Esophagus muscularis mucosa (tissue), 4 donors: ENCODE measurements at regions not wholly inside any gene's neighbourhood (a gene's known extent, or its start where the extent isn't known, plus 50 kb on each side); places are given as distances from the start of the nearest gene placed in this dataset.

Experiments used
- DNase-seq: peaks from one replicate; pipeline ENCODE4 v3.0.0-alpha.2; 2017; ENCODE audit errors: extremely low spot score
- H3K27ac ChIP-seq, 4 donors: fragments of 200-600 bp; sonication (generic); replicated peaks in 1 of 4; 1 replicate in 3 of 4; 2 replicates in 1 of 4; pipeline ENCODE4 v1.5.1; 2016 to 2019; ENCODE audit warnings: mild to moderate bottlenecking in 1 of 4
- H3K27me3 ChIP-seq, 4 donors: fragments of 200-600 bp; sonication (generic); one replicate each; pipeline versions ENCODE4 v1.5.1 to v1.6.0; 2016 to 2019
- H3K36me3 ChIP-seq, 4 donors: fragments of 200-600 bp; sonication (generic); one replicate each; pipeline ENCODE4 v1.5.1; 2016 to 2019
- H3K4me1 ChIP-seq, 4 donors: fragments of 200-600 bp; sonication (generic); one replicate each; pipeline ENCODE4 v1.5.1; 2016 to 2019
- H3K4me3 ChIP-seq, 4 donors: fragments of 200-600 bp; sonication (generic); 1 replicate in 2 of 4; 2 replicates in 2 of 4; pipeline ENCODE4 v1.5.1; 2016 to 2019; ENCODE audit warnings: mild to moderate bottlenecking in 4 of 4, moderate library complexity in 1 of 4
- H3K9me3 ChIP-seq, 4 donors: fragments of 200-600 bp; sonication (generic); 1 replicate in 3 of 4; 2 replicates in 1 of 4; pipeline ENCODE4 v1.5.1; 2016 to 2019
- CTCF ChIP-seq, 3 experiments: fragments of 200-600 bp in 2 of 3; fragments of 450-650 bp in 1 of 3; sonication (generic) in 2 of 3; IDR thresholded peaks; one replicate each; pipeline ENCODE4 v1.5.1; 2017 to 2019; ENCODE audit warnings: antibody characterized with exemption in 3 of 3, mild to moderate bottlenecking in 2 of 3, moderate library complexity in 1 of 3
- EP300 ChIP-seq: sonication (generic); formaldehyde crosslinking; IDR thresholded peaks from one replicate; pipeline ENCODE4 v1.6.1; 2017; ENCODE audit warnings: antibody characterized with exemption
- POLR2A ChIP-seq: fragments of 450-650 bp; IDR thresholded peaks from one replicate; pipeline ENCODE4 v1.6.1; 2017; ENCODE audit warnings: antibody characterized with exemption, moderate library complexity, mild to moderate bottlenecking, low read depth
- POLR2AphosphoS5 ChIP-seq, 2 donors: sonication (generic); formaldehyde crosslinking; IDR thresholded peaks; one replicate each; pipeline ENCODE4 v1.6.1; 2017; ENCODE audit warnings: antibody characterized with exemption in 2 of 2
- WGBS: methylation state at CpG from one replicate; pipeline ENCODE4 v1.1.5; 2018; 5-methylcytosine and 5-hydroxymethylcytosine counted together
- intact Hi-C: fragments of 100-400 bp; cut with DNase I; formaldehyde crosslinking; loops from one replicate; pipeline ENCODE4 v1.15.1; 2023

- peaks cover 0 to 9% (median 0%) of the 10 kb centered on the region in 4 donors for H3K4me1 ChIP-seq
- no peak overlapping the region for H3K27ac ChIP-seq
- WGBS, result 76% methylated on average over 2 of the region's 2 CpGs
- no peaks in the 10 kb centered on the region for H3K27me3 ChIP-seq
- DNase-seq, result no peak
- no peak overlapping the region for H3K4me3 ChIP-seq
- TF ChIP-seq POLR2A, result no peak
- no peak for TF ChIP-seq EP300
- no peak for TF ChIP-seq POLR2AphosphoS5 (IDR thresholded peaks at IDR 0.05)
- TF ChIP-seq CTCF (IDR thresholded peaks at IDR 0.05), result no peak
- H3K36me3 ChIP-seq, result no peaks in the 10 kb centered on the region
- intact Hi-C loops, result no loop called here
- H3K9me3 ChIP-seq, result no peaks in the 10 kb centered on the region
Observed at GRCh38 chr14:49401373-49401772, 184.8 kb downstream of the RPS29 start.

DNA sequence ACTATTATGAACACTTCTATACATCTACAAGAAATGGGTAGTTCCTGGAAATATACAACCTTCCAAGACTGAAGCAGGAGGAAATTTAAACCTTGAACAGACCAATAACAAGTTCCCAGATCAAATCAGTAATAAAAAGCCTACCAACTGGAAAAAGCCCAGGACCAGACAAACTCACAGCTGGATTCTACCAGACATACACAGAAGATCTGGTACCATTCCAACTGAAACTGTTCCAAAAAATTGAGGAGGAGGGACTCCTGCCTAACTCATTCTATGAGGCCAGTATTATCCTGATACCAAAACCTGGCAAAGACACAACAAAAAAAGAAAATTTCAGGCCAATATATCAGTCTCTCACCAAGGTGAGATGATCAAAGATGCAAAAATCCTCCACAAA lies 189.4 kb downstream of the RPS29 start:
- intact Hi-C loops, result no loop called here
- Histone ChIP-seq H3K27me3 (no peaks in the 10 kb centered on the region), H3K4me3 (no peak overlapping the region), H3K9me3 (no peaks in the 10 kb centered on the region), H3K27ac (no peak overlapping the region), H3K36me3 (no peaks in the 10 kb centered on the region), H3K4me1 (no peaks in the 10 kb centered on the region)
- TF ChIP-seq POLR2A (no peak), POLR2AphosphoS5 (IDR thresholded peaks at IDR 0.05) (no peak), EP300 (no peak), CTCF (IDR thresholded peaks at IDR 0.05) (no peak)
- DNase-seq, result no peak

- no peaks in the 10 kb centered on the region for H3K27me3 ChIP-seq
- H3K9me3 ChIP-seq, result no peaks in the 10 kb centered on the region
- no peaks in the 10 kb centered on the region for H3K36me3 ChIP-seq
- no peak overlapping the region for H3K27ac ChIP-seq
- no peak for DNase-seq
- intact Hi-C loops, result no loop called here
- WGBS, result 38% methylated on average over 1 of the region's 1 CpG
- H3K4me3 ChIP-seq, result no peak overlapping the region
- TF ChIP-seq CTCF (IDR thresholded peaks at IDR 0.05), result no peak
- TF ChIP-seq POLR2A, result no peak
- no peak for TF ChIP-seq POLR2AphosphoS5 (IDR thresholded peaks at IDR 0.05)
- no peak for TF ChIP-seq EP300
- H3K4me1 ChIP-seq, result no peaks in the 10 kb centered on the region
Observed at GRCh38 chr14:49381778-49382177, 204.4 kb downstream of the RPS29 start.

GRCh38 chr14:49367696-49368095 lies 218.5 kb downstream of the RPS29 start:
- intact Hi-C loops, result no loop called here

More at GRCh38 chr14:49367696-49368095, 218.5 kb downstream of the RPS29 start:
- DNase-seq, result no peak
- H3K4me1 ChIP-seq, result peaks cover 0 to 13% (median 9%) of the 10 kb centered on the region in 4 donors
- H3K27ac ChIP-seq, result no peak overlapping the region
- 84% methylated on average over 3 of the region's 3 CpGs for WGBS
- TF ChIP-seq POLR2AphosphoS5 (IDR thresholded peaks at IDR 0.05) (no peak), POLR2A (no peak), CTCF (IDR thresholded peaks at IDR 0.05) (no peak), EP300 (no peak)
- H3K36me3 ChIP-seq, result no peaks in the 10 kb centered on the region
- no peak overlapping the region for H3K4me3 ChIP-seq
- H3K27me3 ChIP-seq, result no peaks in the 10 kb centered on the region
- no peaks in the 10 kb centered on the region for H3K9me3 ChIP-seq
